SU-DHL-6 (cell line): ENCODE measurements at regions not wholly inside any gene's neighbourhood (a gene's known extent, or its start where the extent isn't known, plus 50 kb on each side); places are given as distances from the start of the nearest gene placed in this dataset.

Source experiments
- EZH2phosphoT487 ChIP-seq: fragments of 200-600 bp; sonication (generic), shearing (Covaris generic); conservative IDR thresholded peaks from 2 replicates; pipeline ENCODE4 v1.6.1; 2018; ENCODE audit warnings: mild to moderate bottlenecking, antibody characterized with exemption, low read length, moderate library complexity, mixed read lengths
- TF ChIP-seq, protein P1 (sequence below): fragments of 200-600 bp; sonication (generic); IDR thresholded peaks from one replicate; pipeline ENCODE4 v1.5.1; 2017; ENCODE audit warnings: antibody characterized with exemption, mild to moderate bottlenecking, low read length, moderate library complexity; ENCODE audit not compliant: insufficient read depth, poor library complexity, severe bottlenecking

DNA sequence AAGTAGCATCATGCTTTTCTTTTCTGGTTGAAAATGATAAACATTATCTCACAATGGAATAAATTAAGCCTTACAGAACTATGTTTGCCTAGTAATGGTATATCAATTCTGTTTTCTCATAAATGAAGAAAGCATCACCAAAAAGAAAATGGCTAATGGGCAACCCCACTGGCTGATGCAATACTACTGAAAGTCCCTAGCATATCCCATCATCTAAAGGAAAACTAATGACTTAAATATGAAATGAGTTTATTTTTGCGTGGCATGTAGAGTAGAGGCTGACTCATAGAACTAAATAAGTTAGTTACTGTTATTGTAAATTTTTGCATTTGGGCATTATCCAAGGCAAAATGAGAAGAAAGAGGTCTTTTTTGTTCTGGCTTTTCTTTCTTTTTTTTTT lies 1156.3 kb upstream of the SEL1L start:
- TF ChIP-seq, protein P1, sequence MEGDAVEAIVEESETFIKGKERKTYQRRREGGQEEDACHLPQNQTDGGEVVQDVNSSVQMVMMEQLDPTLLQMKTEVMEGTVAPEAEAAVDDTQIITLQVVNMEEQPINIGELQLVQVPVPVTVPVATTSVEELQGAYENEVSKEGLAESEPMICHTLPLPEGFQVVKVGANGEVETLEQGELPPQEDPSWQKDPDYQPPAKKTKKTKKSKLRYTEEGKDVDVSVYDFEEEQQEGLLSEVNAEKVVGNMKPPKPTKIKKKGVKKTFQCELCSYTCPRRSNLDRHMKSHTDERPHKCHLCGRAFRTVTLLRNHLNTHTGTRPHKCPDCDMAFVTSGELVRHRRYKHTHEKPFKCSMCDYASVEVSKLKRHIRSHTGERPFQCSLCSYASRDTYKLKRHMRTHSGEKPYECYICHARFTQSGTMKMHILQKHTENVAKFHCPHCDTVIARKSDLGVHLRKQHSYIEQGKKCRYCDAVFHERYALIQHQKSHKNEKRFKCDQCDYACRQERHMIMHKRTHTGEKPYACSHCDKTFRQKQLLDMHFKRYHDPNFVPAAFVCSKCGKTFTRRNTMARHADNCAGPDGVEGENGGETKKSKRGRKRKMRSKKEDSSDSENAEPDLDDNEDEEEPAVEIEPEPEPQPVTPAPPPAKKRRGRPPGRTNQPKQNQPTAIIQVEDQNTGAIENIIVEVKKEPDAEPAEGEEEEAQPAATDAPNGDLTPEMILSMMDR, result no peak
- no peak for TF ChIP-seq EZH2phosphoT487
